HepG2 (cell line): ENCODE measurements at regions not wholly inside any gene's neighbourhood (a gene's known extent, or its start where the extent isn't known, plus 50 kb on each side); places are given as distances from the start of the nearest gene placed in this dataset.

Source experiments
- ARID2 ChIP-seq: sonication (generic); formaldehyde crosslinking; IDR thresholded peaks from 2 replicates; pipeline ENCODE4 v1.8.1; 2022; ENCODE audit warnings: mild to moderate bottlenecking, missing genetic modification reagents, borderline replicate concordance
- BRCA1 ChIP-seq: sonication (generic); formaldehyde crosslinking; IDR thresholded peaks from 2 replicates; pipeline ENCODE4 v1.4.0; 2020; ENCODE audit warnings: missing genetic modification reagents
- CTCF ChIP-seq: sonication (generic); formaldehyde crosslinking; IDR thresholded peaks from 2 replicates; pipeline ENCODE4 v1.5.0; 2020; ENCODE audit warnings: mild to moderate bottlenecking, missing genetic modification reagents, moderate library complexity
- EP300 ChIP-seq, 3 experiments: sonication (generic) in 1 of 3; formaldehyde crosslinking in 1 of 3; IDR thresholded peaks; 2 replicates each; pipeline versions ENCODE4 v1.5.1 to v1.6.1; 2011 to 2020; ENCODE audit warnings: low read depth in 2 of 3, low read length in 2 of 3, borderline replicate concordance in 1 of 3, improper control_type of control experiment in 1 of 3, mild to moderate bottlenecking in 1 of 3, missing genetic modification reagents in 1 of 3, moderate library complexity in 1 of 3
- ESRRA ChIP-seq: sonication (generic); formaldehyde crosslinking; IDR thresholded peaks from 2 replicates; pipeline ENCODE4 v1.5.1; 2020; ENCODE audit warnings: mild to moderate bottlenecking, low read depth, missing genetic modification reagents
- FIP1L1 ChIP-seq: fragments of 200-400 bp; formaldehyde crosslinking; IDR thresholded peaks from 2 replicates; pipeline ENCODE4 v1.6.1; 2018; ENCODE audit warnings: low read depth, mild to moderate bottlenecking, low read length, moderate library complexity, borderline replicate concordance; ENCODE audit not compliant: insufficient read depth
- MATR3 ChIP-seq: sonication (generic); formaldehyde crosslinking; IDR thresholded peaks from 2 replicates; pipeline ENCODE4 v1.4.0; 2020; ENCODE audit warnings: missing genetic modification reagents
- NFE2L1 ChIP-seq: sonication (generic); formaldehyde crosslinking; IDR thresholded peaks from 2 replicates; pipeline ENCODE4 v1.4.0; 2020; ENCODE audit warnings: missing genetic modification reagents, mild to moderate bottlenecking, borderline replicate concordance
- REPIN1 ChIP-seq: sonication (generic); formaldehyde crosslinking; IDR thresholded peaks from 2 replicates; pipeline ENCODE4 v1.8.0; 2022; ENCODE audit warnings: missing genetic modification reagents, low read depth, mild to moderate bottlenecking, borderline replicate concordance
- RFXAP ChIP-seq: sonication (generic); formaldehyde crosslinking; IDR thresholded peaks from 2 replicates; pipeline ENCODE4 v1.4.0; 2020; ENCODE audit warnings: missing genetic modification reagents, borderline replicate concordance
- TCF7 ChIP-seq: sonication (generic); IDR thresholded peaks from 2 replicates; pipeline ENCODE4 v1.6.1; 2016; ENCODE audit warnings: antibody characterized with exemption, low read depth
- TEF ChIP-seq: sonication (generic); formaldehyde crosslinking; IDR thresholded peaks from 2 replicates; pipeline ENCODE4 v1.5.0; 2020; ENCODE audit warnings: missing genetic modification reagents
- ZNF777 ChIP-seq: sonication (generic); formaldehyde crosslinking; IDR thresholded peaks from 2 replicates; pipeline ENCODE4 v1.4.0; 2020; ENCODE audit warnings: missing genetic modification reagents

GRCh38 chrX:2577844-2578466, 77.2 kb upstream of the DHRSX start:
- TF ChIP-seq TEF (CRISPR knock-in tag) (no peak), TCF7 (no peak), RFXAP (CRISPR knock-in tag) (no peak), REPIN1 (CRISPR knock-in tag) (no peak), ESRRA (no peak), CTCF (CRISPR knock-in tag) (no peak), BRCA1 (CRISPR knock-in tag) (no peak), MATR3 (no peak), EP300 (IDR thresholded peaks at IDR 0.05; ENCODE audit: low read depth in 2 of 2, low read length in 2 of 2) (no peak), EP300 (CRISPR knock-in tag; IDR thresholded peaks at IDR 0.05; ENCODE audit: borderline replicate concordance) (no peak), ARID2 (no peak), NFE2L1 (no peak), FIP1L1 (no peak), ZNF777 (no peak)
